Neural progenitor cell (in vitro differentiated cells): ENCODE measurements at regions not wholly inside any gene's neighbourhood (a gene's known extent, or its start where the extent isn't known, plus 50 kb on each side); places are given as distances from the start of the nearest gene placed in this dataset.

Source experiments
- DNase-seq: peaks from one replicate; pipeline ENCODE4 v3.0.0-alpha.2; 2016; ENCODE audit warnings: low spot score
- H2AFZ ChIP-seq: fragments of 200-600 bp; sonication (generic); replicated peaks from 2 replicates; pipeline ENCODE4 v1.6.1; 2016; ENCODE audit warnings: antibody characterized with exemption
- H3F3A ChIP-seq: fragments of 200-600 bp; sonication (generic); 2 replicates; pipeline ENCODE4 v1.6.1; 2016; ENCODE audit warnings: antibody characterized with exemption, low read depth
- H3K27ac ChIP-seq: fragments of 200-600 bp; sonication (generic); 2 replicates; pipeline ENCODE4 v1.5.1; 2016; ENCODE audit warnings: mild to moderate bottlenecking
- H3K27me3 ChIP-seq: fragments of 200-600 bp; sonication (generic); 2 replicates; pipeline ENCODE4 v1.6.1; 2016; ENCODE audit warnings: mild to moderate bottlenecking, moderate library complexity
- H3K36me3 ChIP-seq: fragments of 200-600 bp; sonication (generic); 2 replicates; pipeline ENCODE4 v1.5.1; 2016
- H3K4me1 ChIP-seq: fragments of 200-600 bp; sonication (generic); 2 replicates; pipeline ENCODE4 v1.6.1; 2016; ENCODE audit warnings: mixed run types
- H3K4me2 ChIP-seq: fragments of 200-600 bp; sonication (generic); 2 replicates; pipeline ENCODE4 v1.6.1; 2016
- H3K4me3 ChIP-seq: fragments of 200-600 bp; sonication (generic); 2 replicates; pipeline ENCODE4 v1.5.1; 2016
- H3K79me2 ChIP-seq: fragments of 200-600 bp; sonication (generic); 2 replicates; pipeline ENCODE4 v1.6.1; 2016; ENCODE audit warnings: low read depth
- H3K9ac ChIP-seq: fragments of 200-600 bp; sonication (generic); 2 replicates; pipeline ENCODE4 v1.6.1; 2016
- H3K9me3 ChIP-seq: fragments of 200-600 bp; sonication (generic); 2 replicates; pipeline ENCODE4 v1.5.1; 2016; ENCODE audit warnings: low read depth
- H4K20me1 ChIP-seq: fragments of 200-600 bp; sonication (generic); 2 replicates; pipeline ENCODE4 v1.6.1; 2016; ENCODE audit warnings: low read depth
- H3K27ac Mint-ChIP-seq: 3 replicates; pipeline ENCODE4 v1.8.0; 2021; ENCODE audit warnings: mixed read lengths
- H3K27me3 Mint-ChIP-seq: 2 replicates; pipeline ENCODE4 v1.8.0; 2022; ENCODE audit warnings: low read depth, mild to moderate bottlenecking, inconsistent platforms, moderate library complexity, mixed read lengths; ENCODE audit not compliant: insufficient read depth
- H3K36me3 Mint-ChIP-seq: 3 replicates; pipeline ENCODE4 v1.8.0; 2021; ENCODE audit warnings: mixed read lengths
- H3K4me1 Mint-ChIP-seq: 3 replicates; pipeline ENCODE4 v1.8.0; 2021; ENCODE audit warnings: mixed read lengths
- H3K4me3 Mint-ChIP-seq: 3 replicates; pipeline ENCODE4 v1.8.0; 2021; ENCODE audit warnings: mild to moderate bottlenecking, moderate library complexity, mixed read lengths
- H3K9me3 Mint-ChIP-seq: 3 replicates; pipeline ENCODE4 v1.8.0; 2020; ENCODE audit warnings: mixed read lengths
- CTCF ChIP-seq: fragments of 200-600 bp; sonication (generic); IDR thresholded peaks from 2 replicates; pipeline ENCODE4 v1.5.1; 2017; ENCODE audit warnings: antibody characterized with exemption, mild to moderate bottlenecking
- EZH2 ChIP-seq: fragments of 200-600 bp; sonication (generic); IDR thresholded peaks from 2 replicates; pipeline ENCODE4 v1.6.1; 2017; ENCODE audit warnings: antibody characterized with exemption, mild to moderate bottlenecking, moderate library complexity
- EZH2phosphoT487 ChIP-seq: fragments of 200-600 bp; sonication (generic); IDR thresholded peaks from 2 replicates; pipeline ENCODE4 v1.6.1; 2017; ENCODE audit warnings: antibody characterized with exemption

GRCh38 chr14:85391455-85391854, 138.5 kb upstream of the FLRT2 start:
- Histone ChIP-seq H3K79me2 (no peaks in the 10 kb centered on the region), H3K27ac (no peak overlapping the region), H3K4me2 (no peak overlapping the region), H3K4me3 (no peak overlapping the region), H4K20me1 (no peaks in the 10 kb centered on the region), H2AFZ (no peak overlapping the region), H3K36me3 (no peaks in the 10 kb centered on the region), H3K27me3 (no peaks in the 10 kb centered on the region), H3K9me3 (no peaks in the 10 kb centered on the region), H3K4me1 (peaks cover 13% of the 10 kb centered on the region), H3F3A (no peaks in the 10 kb centered on the region), H3K9ac (no peak overlapping the region)
- Mint-ChIP-seq H3K36me3 (no peaks in the 10 kb centered on the region), H3K9me3 (no peaks in the 10 kb centered on the region), H3K4me1 (peaks cover 9% of the 10 kb centered on the region), H3K4me3 (no peak overlapping the region), H3K27ac (no peak overlapping the region), H3K27me3 (no peaks in the 10 kb centered on the region)
- DNase-seq = no peak
- no peak for TF ChIP-seq EZH2phosphoT487
- no peak for TF ChIP-seq CTCF
- no peak for TF ChIP-seq EZH2

GRCh38 chr14:85391892-85392291, 138.1 kb upstream of the FLRT2 start:
- DNase-seq = no peak
- H4K20me1 ChIP-seq = no peaks in the 10 kb centered on the region
- peaks cover 13% of the 10 kb centered on the region for H3K4me1 ChIP-seq
- H3K79me2 ChIP-seq = no peaks in the 10 kb centered on the region
- no peak overlapping the region for H3K4me3 ChIP-seq
- H3K27me3 ChIP-seq = no peaks in the 10 kb centered on the region
- no peak overlapping the region for H3K27ac ChIP-seq
- TF ChIP-seq EZH2phosphoT487 (no peak), CTCF (no peak)
- Mint-ChIP-seq H3K4me3 (no peak overlapping the region), H3K27me3 (no peaks in the 10 kb centered on the region), H3K4me1 (peaks cover 11% of the 10 kb centered on the region), H3K27ac (no peak overlapping the region), H3K9me3 (no peaks in the 10 kb centered on the region), H3K36me3 (no peaks in the 10 kb centered on the region)
- H3F3A ChIP-seq = no peaks in the 10 kb centered on the region
- no peak overlapping the region for H3K9ac ChIP-seq
- H3K36me3 ChIP-seq = no peaks in the 10 kb centered on the region
- H2AFZ ChIP-seq = no peak overlapping the region
- no peak overlapping the region for H3K4me2 ChIP-seq
- H3K9me3 ChIP-seq = no peaks in the 10 kb centered on the region

GRCh38 chr14:85399186-85399585, 130.8 kb upstream of the FLRT2 start:
- H3K4me1 ChIP-seq = no peaks in the 10 kb centered on the region
- Mint-ChIP-seq H3K27me3 (no peaks in the 10 kb centered on the region), H3K4me1 (peaks cover 13% of the 10 kb centered on the region), H3K4me3 (no peak overlapping the region), H3K9me3 (no peaks in the 10 kb centered on the region), H3K36me3 (no peaks in the 10 kb centered on the region), H3K27ac (no peak overlapping the region)
- no peaks in the 10 kb centered on the region for H3K27me3 ChIP-seq
- H3F3A ChIP-seq = no peaks in the 10 kb centered on the region
- no peak overlapping the region for H3K4me2 ChIP-seq
- H2AFZ ChIP-seq = no peak overlapping the region
- TF ChIP-seq EZH2phosphoT487 (no peak), CTCF (no peak), EZH2 (no peak)
- H3K4me3 ChIP-seq = no peak overlapping the region
- H3K9ac ChIP-seq = no peak overlapping the region
- no peak for DNase-seq
- H3K79me2 ChIP-seq = no peaks in the 10 kb centered on the region
- no peaks in the 10 kb centered on the region for H3K36me3 ChIP-seq
- H3K27ac ChIP-seq = no peak overlapping the region
- no peaks in the 10 kb centered on the region for H3K9me3 ChIP-seq
- no peaks in the 10 kb centered on the region for H4K20me1 ChIP-seq

- Histone ChIP-seq H3K9me3 (no peaks in the 10 kb centered on the region), H3K27me3 (no peaks in the 10 kb centered on the region), H4K20me1 (no peaks in the 10 kb centered on the region), H3K36me3 (no peaks in the 10 kb centered on the region), H3K4me1 (no peaks in the 10 kb centered on the region), H3K9ac (no peak overlapping the region), H3F3A (no peaks in the 10 kb centered on the region), H3K4me2 (no peak overlapping the region), H3K27ac (no peak overlapping the region), H3K4me3 (no peak overlapping the region), H3K79me2 (no peaks in the 10 kb centered on the region), H2AFZ (no peak overlapping the region)
- no peak for DNase-seq
- H3K4me1 Mint-ChIP-seq = peaks cover 16% of the 10 kb centered on the region
- TF ChIP-seq CTCF (no peak), EZH2phosphoT487 (no peak), EZH2 (no peak)
- H3K27me3 Mint-ChIP-seq = peaks cover 2% of the 10 kb centered on the region
- no peak overlapping the region for H3K27ac Mint-ChIP-seq
- no peaks in the 10 kb centered on the region for H3K36me3 Mint-ChIP-seq
- no peaks in the 10 kb centered on the region for H3K9me3 Mint-ChIP-seq
- H3K4me3 Mint-ChIP-seq = no peak overlapping the region
Measured at GRCh38 chr14:85400678-85401077, 129.3 kb upstream of the FLRT2 start.
